H9 (cell line): ENCODE measurements at regions not wholly inside any gene's neighbourhood (a gene's known extent, or its start where the extent isn't known, plus 50 kb on each side); places are given as distances from the start of the nearest gene placed in this dataset.

ENCODE experiments used
- DNase-seq: peaks from one replicate; pipeline ENCODE4 v3.0.0-alpha.2; 2017
- H2AFZ ChIP-seq: one replicate; pipeline ENCODE4 v1.6.1; 2013; ENCODE audit warnings: mild to moderate bottlenecking, low read length, control low read depth, moderate library complexity
- H2AK5ac ChIP-seq: 2 replicates; pipeline ENCODE4 v1.6.1; 2013; ENCODE audit warnings: low read length, control low read depth, mixed read lengths; ENCODE audit not compliant: insufficient read length
- H2BK120ac ChIP-seq: one replicate; pipeline ENCODE4 v1.6.1; 2013; ENCODE audit warnings: low read depth, mild to moderate bottlenecking, low read length, control low read depth, inconsistent platforms; ENCODE audit not compliant: poor library complexity, severe bottlenecking
- H2BK12ac ChIP-seq: 2 replicates; pipeline ENCODE4 v1.6.1; 2013; ENCODE audit warnings: low read length, control low read depth, mixed read lengths, low read depth; ENCODE audit not compliant: insufficient read length
- H2BK15ac ChIP-seq: 2 replicates; pipeline ENCODE4 v1.6.1; 2013; ENCODE audit warnings: low read depth, low read length, control low read depth
- H2BK20ac ChIP-seq: one replicate; pipeline ENCODE4 v1.6.1; 2013; ENCODE audit warnings: low read depth, mild to moderate bottlenecking, low read length, control low read depth, inconsistent platforms; ENCODE audit not compliant: poor library complexity, severe bottlenecking
- H2BK5ac ChIP-seq: 2 replicates; pipeline ENCODE4 v1.6.1; 2013; ENCODE audit warnings: low read length, control low read depth, mixed read lengths; ENCODE audit not compliant: insufficient read length
- H3K14ac ChIP-seq: 2 replicates; pipeline ENCODE4 v1.6.1; 2013; ENCODE audit warnings: low read length, control low read depth; ENCODE audit not compliant: insufficient read depth
- H3K18ac ChIP-seq: 2 replicates; pipeline ENCODE4 v1.6.1; 2013; ENCODE audit warnings: low read depth, mild to moderate bottlenecking, mixed read lengths, low read length, control low read depth; ENCODE audit not compliant: insufficient read length
- H3K23ac ChIP-seq: 2 replicates; pipeline ENCODE4 v1.6.1; 2013; ENCODE audit warnings: low read length, control low read depth, mixed read lengths, low read depth; ENCODE audit not compliant: insufficient read length
- H3K23me2 ChIP-seq: 2 replicates; pipeline ENCODE4 v1.6.1; 2013; ENCODE audit warnings: low read depth, mild to moderate bottlenecking, mixed read lengths, low read length, control low read depth; ENCODE audit not compliant: insufficient read length, poor library complexity, severe bottlenecking
- H3K27ac ChIP-seq: 2 replicates; pipeline ENCODE4 v1.5.1; 2013; ENCODE audit warnings: low read length, control low read depth, mixed read lengths, low read depth; ENCODE audit not compliant: insufficient read length
- H3K27me3 ChIP-seq: 2 replicates; pipeline ENCODE4 v1.6.1; 2013; ENCODE audit warnings: low read length, control low read depth, inconsistent platforms; ENCODE audit not compliant: insufficient read depth
- H3K4ac ChIP-seq: 2 replicates; pipeline ENCODE4 v1.6.1; 2013; ENCODE audit warnings: low read depth, mild to moderate bottlenecking, control low read depth, inconsistent platforms, low read length, moderate library complexity
- H3K4me1 ChIP-seq: 2 replicates; pipeline ENCODE4 v1.6.1; 2013; ENCODE audit warnings: low read length, control low read depth, inconsistent platforms; ENCODE audit not compliant: insufficient read depth
- H3K4me2 ChIP-seq: 2 replicates; pipeline ENCODE4 v1.6.1; 2013; ENCODE audit warnings: low read length, control low read depth, mixed read lengths; ENCODE audit not compliant: insufficient read length, insufficient read depth
- H3K56ac ChIP-seq: 2 replicates; pipeline ENCODE4 v1.6.1; 2013; ENCODE audit warnings: low read depth, mild to moderate bottlenecking, mixed read lengths, low read length, control low read depth; ENCODE audit not compliant: insufficient read length
- H3K79me1 ChIP-seq: 2 replicates; pipeline ENCODE4 v1.6.1; 2013; ENCODE audit warnings: low read depth, mild to moderate bottlenecking, moderate library complexity, low read length, control low read depth, inconsistent platforms; ENCODE audit not compliant: insufficient read depth, poor library complexity, severe bottlenecking
- H3K79me2 ChIP-seq: 2 replicates; pipeline ENCODE4 v1.6.1; 2013; ENCODE audit warnings: low read length, control low read depth, inconsistent platforms; ENCODE audit not compliant: insufficient read depth
- H3K9ac ChIP-seq: 2 replicates; pipeline ENCODE4 v1.6.1; 2013; ENCODE audit warnings: low read length, control low read depth, mixed read lengths; ENCODE audit not compliant: insufficient read length; ENCODE audit errors: extremely low read depth
- H3K9me3 ChIP-seq: one replicate; pipeline ENCODE4 v1.6.1; 2013; ENCODE audit warnings: low read depth, low read length, inconsistent platforms; ENCODE audit not compliant: control insufficient read depth
- H3T11ph ChIP-seq: one replicate; pipeline ENCODE4 v1.6.1; 2013; ENCODE audit warnings: mild to moderate bottlenecking, low read length, control low read depth, inconsistent platforms
- H4K20me1 ChIP-seq: one replicate; pipeline ENCODE4 v1.6.1; 2013; ENCODE audit not compliant: control insufficient read depth, insufficient read length, insufficient read depth
- H4K5ac ChIP-seq: 2 replicates; pipeline ENCODE4 v1.6.1; 2013; ENCODE audit warnings: low read depth, mild to moderate bottlenecking, mixed read lengths, low read length, control low read depth; ENCODE audit not compliant: insufficient read length
- H4K8ac ChIP-seq: replicated peaks from 2 replicates; pipeline ENCODE4 v1.6.1; 2013; ENCODE audit warnings: low read length, control low read depth, mixed read lengths, low read depth; ENCODE audit not compliant: insufficient read length
- H4K91ac ChIP-seq: 2 replicates; pipeline ENCODE4 v1.6.1; 2013; ENCODE audit warnings: low read depth, mild to moderate bottlenecking, moderate library complexity, mixed read lengths, low read length, control low read depth; ENCODE audit not compliant: insufficient read length
- H3K27ac Mint-ChIP-seq, 3 experiments: 2 replicates in 2 of 3; 3 replicates in 1 of 3; pipeline ENCODE4 v1.8.0; 2020 to 2021; ENCODE audit warnings: mixed read lengths in 3 of 3, mild to moderate bottlenecking in 1 of 3, moderate library complexity in 1 of 3
- H3K27me3 Mint-ChIP-seq: 2 replicates; pipeline ENCODE4 v1.8.0; 2021; ENCODE audit warnings: low read depth, mild to moderate bottlenecking, moderate library complexity, mixed read lengths
- H3K36me3 Mint-ChIP-seq, 3 experiments: 2 replicates in 2 of 3; 3 replicates in 1 of 3; pipeline ENCODE4 v1.8.0; 2020 to 2021; ENCODE audit warnings: low read depth in 3 of 3, mixed read lengths in 3 of 3; ENCODE audit not compliant: insufficient read depth in 1 of 3
- H3K4me1 Mint-ChIP-seq, 2 experiments: 2 replicates each; pipeline ENCODE4 v1.8.0; 2020; ENCODE audit warnings: mixed read lengths in 2 of 2
- H3K4me3 Mint-ChIP-seq, 2 experiments: 2 replicates in 1 of 2; 3 replicates in 1 of 2; pipeline ENCODE4 v1.8.0; 2020 to 2021; ENCODE audit warnings: mild to moderate bottlenecking in 2 of 2, mixed read lengths in 2 of 2, moderate library complexity in 1 of 2
- H3K9me3 Mint-ChIP-seq, 2 experiments: 2 replicates in 1 of 2; 3 replicates in 1 of 2; pipeline ENCODE4 v1.8.0; 2020; ENCODE audit warnings: mild to moderate bottlenecking in 2 of 2, mixed read lengths in 2 of 2, moderate library complexity in 1 of 2
- CTCF ChIP-seq: fragments of 200-600 bp; sonication (generic); conservative IDR thresholded peaks from 3 replicates; pipeline ENCODE4 v1.8.0; 2021; ENCODE audit warnings: antibody characterized with exemption, mild to moderate bottlenecking
- WGBS: extraction: QIAGEN DNeasy Blood & Tissue Kit; methylation state at CpG from one replicate; pipeline ENCODE4 v1.1.7; 2013; ENCODE audit warnings: missing lambda C conversion rate, low lambda C conversion rate, mixed read lengths; ENCODE audit not compliant: insufficient read length; ENCODE audit errors: extremely low coverage; 5-methylcytosine and 5-hydroxymethylcytosine counted together

GRCh38 chr17:55576237-55576995 is 65.2 kb upstream of the SMIM36 start:
- Histone ChIP-seq H3K56ac (no peak overlapping the region), H2BK20ac (no peak overlapping the region), H4K91ac (no peak overlapping the region), H3T11ph (no peak overlapping the region), H2BK120ac (no peak overlapping the region), H2BK15ac (no peak overlapping the region), H4K20me1 (no peaks in the 10 kb centered on the region), H3K9me3 (no peaks in the 10 kb centered on the region), H2AK5ac (no peak overlapping the region), H3K4me1 (no peaks in the 10 kb centered on the region), H3K79me2 (no peaks in the 10 kb centered on the region), H3K79me1 (no peaks in the 10 kb centered on the region), H3K18ac (no peak overlapping the region), H2BK5ac (no peak overlapping the region), H3K4ac (no peak overlapping the region), H3K27ac (no peak overlapping the region), H3K23ac (no peak overlapping the region), H2BK12ac (no peak overlapping the region), H4K5ac (no peak overlapping the region), H3K23me2 (no peaks in the 10 kb centered on the region), H3K27me3 (no peaks in the 10 kb centered on the region), H3K4me2 (no peak overlapping the region), H3K14ac (no peak overlapping the region), H3K9ac (no peak overlapping the region), H4K8ac (no peak overlapping the region), H2AFZ (no peak overlapping the region)
- no peaks in the 10 kb centered on the region for H3K9me3 Mint-ChIP-seq
- H3K4me1 Mint-ChIP-seq: no peaks in the 10 kb centered on the region
- H3K4me3 Mint-ChIP-seq: no peak overlapping the region
- no peak for DNase-seq
- no peak for TF ChIP-seq CTCF
- H3K27me3 Mint-ChIP-seq: no peaks in the 10 kb centered on the region
- H3K36me3 Mint-ChIP-seq: no peaks in the 10 kb centered on the region
- WGBS: no CpG with 5 or more reads among the region's 8 CpGs
- no peak overlapping the region for H3K27ac Mint-ChIP-seq
